ENCODE measurements at regions not wholly inside any gene's neighbourhood (a gene's known extent, or its start where the extent isn't known, plus 50 kb on each side); places are given as distances from the start of the nearest gene placed in this dataset.

GRCh38 chr15:98174841-98175240 lies 214.3 kb downstream of the ARRDC4 start:
- intact Hi-C loops (cut with micrococcal nuclease): no loop called here
- no peak overlapping the region for H3K4me2 ChIP-seq (replicated peaks; ENCODE audit: low read depth, low read length, poor library complexity, severe bottlenecking)
- ATAC-seq (ENCODE audit: low read depth): no peak

DNA sequence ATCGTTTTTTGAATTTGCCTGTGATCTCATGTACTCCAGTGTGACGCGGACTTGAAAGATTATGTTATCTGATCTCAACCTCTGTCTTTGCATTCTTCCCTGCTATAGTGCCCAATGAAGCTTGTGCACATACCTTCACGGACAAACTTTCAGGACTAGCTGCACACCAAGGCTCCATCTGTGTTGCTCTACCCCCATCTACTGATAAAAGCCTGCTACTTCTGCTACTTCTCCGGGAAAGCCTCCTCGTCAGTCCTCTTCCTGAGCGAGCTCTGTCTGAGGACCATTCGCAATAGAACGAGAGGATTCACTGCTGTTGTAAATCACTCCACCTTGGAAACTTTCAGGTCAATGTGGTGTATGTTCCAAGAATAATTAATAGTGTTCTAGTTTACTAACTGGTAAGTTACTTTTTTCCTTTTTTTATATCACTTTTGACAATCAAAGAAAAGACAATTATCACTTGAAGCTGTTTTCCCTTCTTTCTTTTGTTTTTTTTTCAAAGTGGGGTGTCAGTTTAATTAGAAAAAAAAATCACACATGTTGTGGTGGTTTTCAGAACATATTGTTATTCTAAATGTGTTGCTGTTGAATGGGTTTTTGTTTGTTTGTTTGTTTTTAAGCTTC lies 217.6 kb downstream of the ARRDC4 start:
- no peaks in the 10 kb centered on the region for H3K4me1 Mint-ChIP-seq
- ChIA-PET CTCF (interaction anchor here (1.0 to 1.7 kb wide), 10 partner anchors 15 to 285 kb away, joined by 3 to 12 read pairs (median 4); no protein-coding TSS in a partner anchor), POLR2A (no interaction called here)
- no peak overlapping the region for H3K4me3 ChIP-seq (ENCODE audit: control extremely low read depth in 1 of 5, extremely low read depth in 1 of 5, insufficient read depth in 1 of 5, low read depth in 2 of 5, low read length in 4 of 5)
- H3K27me3 Mint-ChIP-seq: peaks cover 8% of the 10 kb centered on the region
- H3K27ac Mint-ChIP-seq: no peak overlapping the region
- intact Hi-C loops (cut with micrococcal nuclease): loop anchor here (2.0 kb wide), 1 partner anchor 269 kb away; no protein-coding TSS in a partner anchor
- TF ChIP-seq, protein P1, sequence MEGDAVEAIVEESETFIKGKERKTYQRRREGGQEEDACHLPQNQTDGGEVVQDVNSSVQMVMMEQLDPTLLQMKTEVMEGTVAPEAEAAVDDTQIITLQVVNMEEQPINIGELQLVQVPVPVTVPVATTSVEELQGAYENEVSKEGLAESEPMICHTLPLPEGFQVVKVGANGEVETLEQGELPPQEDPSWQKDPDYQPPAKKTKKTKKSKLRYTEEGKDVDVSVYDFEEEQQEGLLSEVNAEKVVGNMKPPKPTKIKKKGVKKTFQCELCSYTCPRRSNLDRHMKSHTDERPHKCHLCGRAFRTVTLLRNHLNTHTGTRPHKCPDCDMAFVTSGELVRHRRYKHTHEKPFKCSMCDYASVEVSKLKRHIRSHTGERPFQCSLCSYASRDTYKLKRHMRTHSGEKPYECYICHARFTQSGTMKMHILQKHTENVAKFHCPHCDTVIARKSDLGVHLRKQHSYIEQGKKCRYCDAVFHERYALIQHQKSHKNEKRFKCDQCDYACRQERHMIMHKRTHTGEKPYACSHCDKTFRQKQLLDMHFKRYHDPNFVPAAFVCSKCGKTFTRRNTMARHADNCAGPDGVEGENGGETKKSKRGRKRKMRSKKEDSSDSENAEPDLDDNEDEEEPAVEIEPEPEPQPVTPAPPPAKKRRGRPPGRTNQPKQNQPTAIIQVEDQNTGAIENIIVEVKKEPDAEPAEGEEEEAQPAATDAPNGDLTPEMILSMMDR (IDR thresholded peaks at IDR 0.05): peak; percentile 52
- no peak for TF ChIP-seq EZH2 (IDR thresholded peaks at IDR 0.05; ENCODE audit: borderline replicate concordance, insufficient read depth, low read depth, low read length, poor library complexity, severe bottlenecking)
- H3K36me3 ChIP-seq (replicated peaks in 1 of 2; ENCODE audit: control extremely low read depth in 1 of 2, control insufficient read depth in 1 of 2, extremely low read depth in 1 of 2, insufficient read depth in 2 of 2, low read length in 1 of 2): no peaks in the 10 kb centered on the region
- no peak overlapping the region for H2AFZ ChIP-seq (ENCODE audit: insufficient read depth, low read depth, low read length, poor library complexity, severe bottlenecking)
- H3K4me1 ChIP-seq (ENCODE audit: control insufficient read depth in 2 of 2, insufficient read depth in 2 of 2, low read length in 2 of 2): no peaks in the 10 kb centered on the region
- H4K20me1 ChIP-seq (ENCODE audit: control insufficient read depth, insufficient read depth, low read length, poor library complexity, severe bottlenecking): no peaks in the 10 kb centered on the region
- no peak overlapping the region for H3K27ac ChIP-seq (ENCODE audit: low read length in 2 of 2)
- no peak overlapping the region for H3K4me3 Mint-ChIP-seq
- H3K9me3 ChIP-seq (ENCODE audit: control extremely low read depth in 1 of 3, control insufficient read depth in 2 of 3, insufficient read depth in 1 of 3, low read length in 2 of 3): no peaks in the 10 kb centered on the region
- no peaks in the 10 kb centered on the region for H3K9me3 Mint-ChIP-seq (ENCODE audit: insufficient read depth)
- 13% methylated on average over 6 of the region's 9 CpGs for WGBS (ENCODE audit: insufficient coverage)
- no peaks in the 10 kb centered on the region for H3K79me2 ChIP-seq (ENCODE audit: control insufficient read depth, insufficient read depth, low read length)
- H3K27me3 ChIP-seq (replicated peaks in 1 of 4; ENCODE audit: control extremely low read depth in 1 of 4, control insufficient read depth in 3 of 4, insufficient read depth in 4 of 4, low read length in 3 of 4): no peaks in the 10 kb centered on the region
- ATAC-seq (ENCODE audit: low read depth) (no peak), DNase-seq (peak; percentile 36)
- H3K4me2 ChIP-seq (replicated peaks; ENCODE audit: low read depth, low read length, poor library complexity, severe bottlenecking): no peak overlapping the region
- no peak overlapping the region for H3K9ac ChIP-seq (ENCODE audit: low read length)

More at GRCh38 chr15:98174841-98175240, 214.3 kb downstream of the ARRDC4 start:
- no peaks in the 10 kb centered on the region for H3K4me1 Mint-ChIP-seq
- CTCF ChIA-PET: interaction anchor here (1.4 kb wide), 1 partner anchor 276 kb away, joined by 3 read pairs; no protein-coding TSS in a partner anchor
- POLR2A ChIA-PET: no interaction called here
- H3K27ac ChIP-seq (ENCODE audit: low read length in 2 of 2): no peak overlapping the region
- TF ChIP-seq EZH2 (IDR thresholded peaks at IDR 0.05; ENCODE audit: borderline replicate concordance, insufficient read depth, low read depth, low read length, poor library complexity, severe bottlenecking): no peak
- TF ChIP-seq, protein P1 (IDR thresholded peaks at IDR 0.05): no peak
- H3K27ac Mint-ChIP-seq: no peak overlapping the region
- no peaks in the 10 kb centered on the region for H3K4me1 ChIP-seq (ENCODE audit: control insufficient read depth in 2 of 2, insufficient read depth in 2 of 2, low read length in 2 of 2)
- no peaks in the 10 kb centered on the region for H4K20me1 ChIP-seq (ENCODE audit: control insufficient read depth, insufficient read depth, low read length, poor library complexity, severe bottlenecking)
- no peak overlapping the region for H3K4me3 ChIP-seq (ENCODE audit: control extremely low read depth in 1 of 5, extremely low read depth in 1 of 5, insufficient read depth in 1 of 5, low read depth in 2 of 5, low read length in 4 of 5)
- H3K27me3 ChIP-seq (replicated peaks in 1 of 4; ENCODE audit: control extremely low read depth in 1 of 4, control insufficient read depth in 3 of 4, insufficient read depth in 4 of 4, low read length in 3 of 4): no peaks in the 10 kb centered on the region
- WGBS (ENCODE audit: insufficient coverage): no CpG with 5 or more reads among the region's 3 CpGs
- H3K9me3 Mint-ChIP-seq (ENCODE audit: insufficient read depth): no peaks in the 10 kb centered on the region
- H3K4me3 Mint-ChIP-seq: no peak overlapping the region
- H3K27me3 Mint-ChIP-seq: peaks cover 7% of the 10 kb centered on the region
- no peaks in the 10 kb centered on the region for H3K9me3 ChIP-seq (ENCODE audit: control extremely low read depth in 1 of 3, control insufficient read depth in 2 of 3, insufficient read depth in 1 of 3, low read length in 2 of 3)
- no peak overlapping the region for H3K9ac ChIP-seq (ENCODE audit: low read length)
- H2AFZ ChIP-seq (ENCODE audit: insufficient read depth, low read depth, low read length, poor library complexity, severe bottlenecking): no peak overlapping the region
- DNase-seq: no peak
- H3K79me2 ChIP-seq (ENCODE audit: control insufficient read depth, insufficient read depth, low read length): no peaks in the 10 kb centered on the region
- H3K36me3 ChIP-seq (replicated peaks in 1 of 2; ENCODE audit: control extremely low read depth in 1 of 2, control insufficient read depth in 1 of 2, extremely low read depth in 1 of 2, insufficient read depth in 2 of 2, low read length in 1 of 2): no peaks in the 10 kb centered on the region
